ENCODE measurements at regions not wholly inside any gene's neighbourhood (a gene's known extent, or its start where the extent isn't known, plus 50 kb on each side); places are given as distances from the start of the nearest gene placed in this dataset.

DNA sequence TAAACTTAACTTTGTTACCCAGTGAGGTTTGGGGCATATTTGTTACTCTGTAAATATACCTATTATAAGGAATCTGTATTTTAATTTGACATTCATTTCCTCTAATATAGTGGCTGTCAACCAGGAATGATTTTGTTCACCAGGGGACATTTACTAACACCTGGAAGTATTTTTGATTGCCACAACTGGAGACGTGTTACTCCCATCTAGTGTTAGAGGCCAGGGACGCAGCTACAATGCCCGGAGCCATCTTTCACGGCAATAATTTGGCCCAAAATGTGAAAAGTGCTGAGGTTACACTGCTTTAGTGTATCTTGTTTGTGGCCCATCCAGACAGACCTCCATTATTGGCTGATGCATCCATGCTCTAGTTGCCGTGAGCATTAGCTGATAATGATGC, 881.3 kb upstream of the ATXN7L3B start:
- TF ChIP-seq EP300 (IDR thresholded peaks at IDR 0.05) (no peak), POLR2AphosphoS5 (IDR thresholded peaks at IDR 0.05) (no peak), POLR2A (IDR thresholded peaks at IDR 0.05) (no peak)
- TF ChIP-seq, protein P1, sequence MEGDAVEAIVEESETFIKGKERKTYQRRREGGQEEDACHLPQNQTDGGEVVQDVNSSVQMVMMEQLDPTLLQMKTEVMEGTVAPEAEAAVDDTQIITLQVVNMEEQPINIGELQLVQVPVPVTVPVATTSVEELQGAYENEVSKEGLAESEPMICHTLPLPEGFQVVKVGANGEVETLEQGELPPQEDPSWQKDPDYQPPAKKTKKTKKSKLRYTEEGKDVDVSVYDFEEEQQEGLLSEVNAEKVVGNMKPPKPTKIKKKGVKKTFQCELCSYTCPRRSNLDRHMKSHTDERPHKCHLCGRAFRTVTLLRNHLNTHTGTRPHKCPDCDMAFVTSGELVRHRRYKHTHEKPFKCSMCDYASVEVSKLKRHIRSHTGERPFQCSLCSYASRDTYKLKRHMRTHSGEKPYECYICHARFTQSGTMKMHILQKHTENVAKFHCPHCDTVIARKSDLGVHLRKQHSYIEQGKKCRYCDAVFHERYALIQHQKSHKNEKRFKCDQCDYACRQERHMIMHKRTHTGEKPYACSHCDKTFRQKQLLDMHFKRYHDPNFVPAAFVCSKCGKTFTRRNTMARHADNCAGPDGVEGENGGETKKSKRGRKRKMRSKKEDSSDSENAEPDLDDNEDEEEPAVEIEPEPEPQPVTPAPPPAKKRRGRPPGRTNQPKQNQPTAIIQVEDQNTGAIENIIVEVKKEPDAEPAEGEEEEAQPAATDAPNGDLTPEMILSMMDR (IDR thresholded peaks at IDR 0.05), result no peak
